ENCODE measurements at regions not wholly inside any gene's neighbourhood (a gene's known extent, or its start where the extent isn't known, plus 50 kb on each side); places are given as distances from the start of the nearest gene placed in this dataset.

DNA sequence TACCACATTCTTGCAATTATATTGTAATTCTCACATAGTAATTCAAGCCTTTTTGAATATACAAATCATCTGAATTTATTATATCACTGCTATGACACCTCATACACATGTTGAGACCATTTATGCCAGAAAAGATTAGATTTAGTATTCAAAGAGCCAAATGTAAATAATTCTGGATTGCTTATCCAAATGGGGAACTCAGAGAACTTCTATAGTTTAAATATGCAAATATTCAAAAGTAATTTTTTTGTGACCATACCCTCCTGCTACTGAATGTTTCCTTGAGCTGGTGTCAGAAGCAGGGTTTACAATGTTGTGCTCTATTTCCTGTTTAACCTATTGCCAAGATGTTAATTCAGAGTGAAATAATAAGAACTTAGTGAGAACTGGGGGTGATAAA lies 372.2 kb downstream of the TRIML1 start:
- TF ChIP-seq POLR2AphosphoS5 (IDR thresholded peaks at IDR 0.05) (no peak), EP300 (IDR thresholded peaks at IDR 0.05) (no peak)
- TF ChIP-seq, protein P1, sequence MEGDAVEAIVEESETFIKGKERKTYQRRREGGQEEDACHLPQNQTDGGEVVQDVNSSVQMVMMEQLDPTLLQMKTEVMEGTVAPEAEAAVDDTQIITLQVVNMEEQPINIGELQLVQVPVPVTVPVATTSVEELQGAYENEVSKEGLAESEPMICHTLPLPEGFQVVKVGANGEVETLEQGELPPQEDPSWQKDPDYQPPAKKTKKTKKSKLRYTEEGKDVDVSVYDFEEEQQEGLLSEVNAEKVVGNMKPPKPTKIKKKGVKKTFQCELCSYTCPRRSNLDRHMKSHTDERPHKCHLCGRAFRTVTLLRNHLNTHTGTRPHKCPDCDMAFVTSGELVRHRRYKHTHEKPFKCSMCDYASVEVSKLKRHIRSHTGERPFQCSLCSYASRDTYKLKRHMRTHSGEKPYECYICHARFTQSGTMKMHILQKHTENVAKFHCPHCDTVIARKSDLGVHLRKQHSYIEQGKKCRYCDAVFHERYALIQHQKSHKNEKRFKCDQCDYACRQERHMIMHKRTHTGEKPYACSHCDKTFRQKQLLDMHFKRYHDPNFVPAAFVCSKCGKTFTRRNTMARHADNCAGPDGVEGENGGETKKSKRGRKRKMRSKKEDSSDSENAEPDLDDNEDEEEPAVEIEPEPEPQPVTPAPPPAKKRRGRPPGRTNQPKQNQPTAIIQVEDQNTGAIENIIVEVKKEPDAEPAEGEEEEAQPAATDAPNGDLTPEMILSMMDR (IDR thresholded peaks at IDR 0.05): no peak

Measured in gastroesophageal sphincter (tissue), 3 donors.